ENCODE measurements at regions not wholly inside any gene's neighbourhood (a gene's known extent, or its start where the extent isn't known, plus 50 kb on each side); places are given as distances from the start of the nearest gene placed in this dataset.

DNA sequence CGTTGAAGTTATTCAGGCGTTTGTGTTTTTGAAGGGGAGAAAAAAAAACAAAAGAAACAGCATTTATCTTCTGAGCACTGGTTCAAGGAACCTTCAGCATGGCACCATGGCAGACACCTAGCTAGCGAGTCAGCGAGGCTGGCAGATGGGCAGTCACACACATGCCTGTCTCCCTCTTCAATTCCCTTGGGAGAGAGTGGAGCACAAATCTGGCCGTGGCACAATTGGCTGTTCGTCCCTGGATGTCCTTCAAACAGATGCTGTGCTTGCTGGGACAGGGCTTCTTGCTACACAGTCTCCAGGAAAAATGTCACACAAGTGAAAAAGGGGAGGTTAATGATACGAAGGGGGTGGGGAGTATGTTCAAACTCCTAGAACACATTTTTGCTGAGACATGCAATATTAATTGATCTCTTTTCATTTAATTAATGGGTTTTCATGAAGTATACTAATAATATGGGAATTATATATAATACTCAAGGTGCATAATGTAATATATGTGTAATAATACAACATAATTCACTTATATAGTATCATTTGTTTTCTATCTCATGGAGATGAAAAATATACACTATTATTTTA is 1674.5 kb upstream of the SLC10A2 start:
- TF ChIP-seq POLR2AphosphoS5 (IDR thresholded peaks at IDR 0.05; ENCODE audit: borderline replicate concordance, low read depth, low read length) (no peak), EZH2 (IDR thresholded peaks at IDR 0.05) (no peak), FOXP2 (optimal IDR thresholded peaks at IDR 0.05; ENCODE audit: control extremely low read depth, extremely low read length, insufficient read depth) (no peak)

Data from SK-N-MC (cell line).